IMR-90 (cell line): ENCODE measurements at regions not wholly inside any gene's neighbourhood (a gene's known extent, or its start where the extent isn't known, plus 50 kb on each side); places are given as distances from the start of the nearest gene placed in this dataset.

Source experiments
- ELK1 ChIP-seq: fragments of 150-350 bp; IDR thresholded peaks from 2 replicates; pipeline ENCODE4 v1.6.1; 2016; ENCODE audit warnings: low read depth, mild to moderate bottlenecking, low read length, moderate library complexity, borderline replicate concordance
- NFE2L2 ChIP-seq: fragments of 150-350 bp; IDR thresholded peaks from 2 replicates; pipeline ENCODE4 v1.6.1; 2016; ENCODE audit warnings: low read depth, mild to moderate bottlenecking, low read length

DNA sequence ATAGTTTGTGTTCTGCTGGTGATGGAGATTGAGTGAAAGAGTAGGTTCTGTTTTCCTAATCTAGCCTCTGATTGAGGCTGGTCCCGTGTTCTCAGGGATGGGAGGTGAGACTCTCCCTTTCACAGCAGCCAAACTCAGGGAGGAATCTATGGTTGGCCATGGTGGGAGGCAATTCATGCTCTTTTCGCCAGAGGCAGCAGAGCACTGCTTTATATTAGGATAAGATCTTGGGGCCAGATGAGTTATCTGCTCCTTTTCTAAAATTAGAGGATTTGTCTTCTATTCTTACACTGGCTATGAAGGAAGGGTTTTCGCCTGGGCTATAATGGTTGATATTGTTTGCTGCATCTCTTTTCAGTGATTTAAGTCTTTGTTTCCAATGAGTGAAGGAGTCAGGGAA is 63.9 kb upstream of the NLGN4X start:
- TF ChIP-seq ELK1 (no peak), NFE2L2 (no peak)
